ENCODE measurements at regions not wholly inside any gene's neighbourhood (a gene's known extent, or its start where the extent isn't known, plus 50 kb on each side); places are given as distances from the start of the nearest gene placed in this dataset.

DNA sequence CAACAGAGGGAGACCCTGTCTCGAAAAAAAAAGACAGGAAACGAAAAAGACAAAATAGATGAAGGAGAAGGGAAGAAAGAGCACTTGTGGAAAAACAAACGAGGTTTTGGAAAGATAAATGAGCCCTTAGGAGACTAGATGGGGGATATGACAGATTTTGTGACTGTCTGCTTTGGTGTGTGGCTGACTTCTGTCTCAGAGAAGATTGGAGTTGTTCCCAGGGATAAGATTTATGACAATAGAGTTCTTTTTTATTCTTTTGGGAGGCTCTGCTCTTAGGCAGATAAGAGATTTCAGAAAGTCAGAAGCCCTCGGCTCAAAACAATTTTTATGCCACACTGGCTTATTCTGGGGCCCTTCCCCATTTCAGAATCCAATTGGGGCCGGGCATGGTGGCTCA is 73.9 kb upstream of the ATF7IP2 start:
- TF ChIP-seq, protein P1, sequence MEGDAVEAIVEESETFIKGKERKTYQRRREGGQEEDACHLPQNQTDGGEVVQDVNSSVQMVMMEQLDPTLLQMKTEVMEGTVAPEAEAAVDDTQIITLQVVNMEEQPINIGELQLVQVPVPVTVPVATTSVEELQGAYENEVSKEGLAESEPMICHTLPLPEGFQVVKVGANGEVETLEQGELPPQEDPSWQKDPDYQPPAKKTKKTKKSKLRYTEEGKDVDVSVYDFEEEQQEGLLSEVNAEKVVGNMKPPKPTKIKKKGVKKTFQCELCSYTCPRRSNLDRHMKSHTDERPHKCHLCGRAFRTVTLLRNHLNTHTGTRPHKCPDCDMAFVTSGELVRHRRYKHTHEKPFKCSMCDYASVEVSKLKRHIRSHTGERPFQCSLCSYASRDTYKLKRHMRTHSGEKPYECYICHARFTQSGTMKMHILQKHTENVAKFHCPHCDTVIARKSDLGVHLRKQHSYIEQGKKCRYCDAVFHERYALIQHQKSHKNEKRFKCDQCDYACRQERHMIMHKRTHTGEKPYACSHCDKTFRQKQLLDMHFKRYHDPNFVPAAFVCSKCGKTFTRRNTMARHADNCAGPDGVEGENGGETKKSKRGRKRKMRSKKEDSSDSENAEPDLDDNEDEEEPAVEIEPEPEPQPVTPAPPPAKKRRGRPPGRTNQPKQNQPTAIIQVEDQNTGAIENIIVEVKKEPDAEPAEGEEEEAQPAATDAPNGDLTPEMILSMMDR (IDR thresholded peaks at IDR 0.05; ENCODE audit: insufficient read depth, low read length), result no peak
- no peak for TF ChIP-seq GABPA (IDR thresholded peaks at IDR 0.05; ENCODE audit: low read depth)
- no peak for TF ChIP-seq POLR2AphosphoS5 (IDR thresholded peaks at IDR 0.05; ENCODE audit: low read depth)
- TF ChIP-seq SPI1 (IDR thresholded peaks at IDR 0.05; ENCODE audit: borderline replicate concordance, low read depth), result no peak
- TF ChIP-seq, protein P2, sequence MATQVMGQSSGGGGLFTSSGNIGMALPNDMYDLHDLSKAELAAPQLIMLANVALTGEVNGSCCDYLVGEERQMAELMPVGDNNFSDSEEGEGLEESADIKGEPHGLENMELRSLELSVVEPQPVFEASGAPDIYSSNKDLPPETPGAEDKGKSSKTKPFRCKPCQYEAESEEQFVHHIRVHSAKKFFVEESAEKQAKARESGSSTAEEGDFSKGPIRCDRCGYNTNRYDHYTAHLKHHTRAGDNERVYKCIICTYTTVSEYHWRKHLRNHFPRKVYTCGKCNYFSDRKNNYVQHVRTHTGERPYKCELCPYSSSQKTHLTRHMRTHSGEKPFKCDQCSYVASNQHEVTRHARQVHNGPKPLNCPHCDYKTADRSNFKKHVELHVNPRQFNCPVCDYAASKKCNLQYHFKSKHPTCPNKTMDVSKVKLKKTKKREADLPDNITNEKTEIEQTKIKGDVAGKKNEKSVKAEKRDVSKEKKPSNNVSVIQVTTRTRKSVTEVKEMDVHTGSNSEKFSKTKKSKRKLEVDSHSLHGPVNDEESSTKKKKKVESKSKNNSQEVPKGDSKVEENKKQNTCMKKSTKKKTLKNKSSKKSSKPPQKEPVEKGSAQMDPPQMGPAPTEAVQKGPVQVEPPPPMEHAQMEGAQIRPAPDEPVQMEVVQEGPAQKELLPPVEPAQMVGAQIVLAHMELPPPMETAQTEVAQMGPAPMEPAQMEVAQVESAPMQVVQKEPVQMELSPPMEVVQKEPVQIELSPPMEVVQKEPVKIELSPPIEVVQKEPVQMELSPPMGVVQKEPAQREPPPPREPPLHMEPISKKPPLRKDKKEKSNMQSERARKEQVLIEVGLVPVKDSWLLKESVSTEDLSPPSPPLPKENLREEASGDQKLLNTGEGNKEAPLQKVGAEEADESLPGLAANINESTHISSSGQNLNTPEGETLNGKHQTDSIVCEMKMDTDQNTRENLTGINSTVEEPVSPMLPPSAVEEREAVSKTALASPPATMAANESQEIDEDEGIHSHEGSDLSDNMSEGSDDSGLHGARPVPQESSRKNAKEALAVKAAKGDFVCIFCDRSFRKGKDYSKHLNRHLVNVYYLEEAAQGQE (IDR thresholded peaks at IDR 0.05; ENCODE audit: insufficient replicate concordance, low read depth), result no peak
- no peak for DNase-seq (ENCODE audit: low read depth in 1 of 2, low spot score in 1 of 2)
- Histone ChIP-seq H3K4me3 (replicated peaks; ENCODE audit: insufficient read depth, low read length) (no peak overlapping the region), H3K27ac (replicated peaks) (no peak overlapping the region), H3K27me3 (ENCODE audit: insufficient read depth, poor library complexity, severe bottlenecking) (no peaks in the 10 kb centered on the region)

DNA sequence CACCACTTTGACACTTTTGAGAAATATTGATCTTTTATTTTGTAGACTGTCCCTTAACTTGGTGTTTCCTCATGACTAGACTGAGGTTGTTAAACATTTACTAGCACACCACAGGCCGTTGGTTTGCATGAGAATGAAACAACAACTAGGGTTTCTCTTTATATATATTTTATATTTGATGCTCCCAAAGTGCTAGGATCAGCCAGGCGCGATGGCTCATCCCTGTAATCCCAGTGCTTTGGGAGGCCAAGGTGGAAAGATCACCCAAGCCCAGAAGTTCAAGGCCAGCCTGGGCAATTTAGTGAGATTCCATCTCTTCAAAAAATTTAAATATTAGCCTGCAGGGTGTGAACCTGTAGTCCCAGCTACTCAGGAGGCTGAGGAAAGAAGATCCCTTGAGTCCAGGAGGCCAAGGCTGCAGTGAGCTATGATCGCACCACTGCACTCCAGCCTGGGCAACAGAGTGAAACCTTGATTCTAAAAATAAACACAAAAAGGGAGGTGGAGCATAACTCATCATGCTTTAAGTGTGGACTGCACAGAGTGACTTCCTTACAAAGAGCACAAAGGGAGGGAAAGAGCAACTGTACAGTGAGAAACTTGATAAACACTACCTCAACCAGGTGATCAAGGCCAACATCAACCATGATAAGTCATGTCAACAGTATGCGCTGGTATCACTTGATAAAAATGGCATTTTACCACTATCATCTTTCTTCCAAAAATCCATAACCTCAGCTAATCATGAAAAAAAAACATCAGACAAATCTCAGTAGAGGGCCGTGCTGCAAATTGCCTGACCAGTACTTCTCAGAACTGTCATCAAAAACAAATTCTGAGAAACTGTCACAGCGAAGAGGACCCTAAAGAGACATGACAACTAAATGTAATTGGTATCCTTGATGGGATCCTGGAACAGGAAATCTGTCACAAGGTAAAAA is 72.8 kb upstream of the ATF7IP2 start:
- no peak overlapping the region for H3K27ac ChIP-seq (replicated peaks)
- H3K4me3 ChIP-seq (replicated peaks; ENCODE audit: insufficient read depth, low read length), result no peak overlapping the region

GRCh38 chr16:10314317-10314716 is 71.5 kb upstream of the ATF7IP2 start:
- TF ChIP-seq SPI1 (IDR thresholded peaks at IDR 0.05; ENCODE audit: borderline replicate concordance, low read depth) (no peak), GABPA (IDR thresholded peaks at IDR 0.05; ENCODE audit: low read depth) (no peak), POLR2AphosphoS5 (IDR thresholded peaks at IDR 0.05; ENCODE audit: low read depth) (no peak)
- TF ChIP-seq, protein P2 (IDR thresholded peaks at IDR 0.05; ENCODE audit: insufficient replicate concordance, low read depth), result no peak
- TF ChIP-seq, protein P1 (IDR thresholded peaks at IDR 0.05; ENCODE audit: insufficient read depth, low read length), result no peak
- Histone ChIP-seq H3K27me3 (ENCODE audit: insufficient read depth, poor library complexity, severe bottlenecking) (no peaks in the 10 kb centered on the region), H3K4me3 (replicated peaks; ENCODE audit: insufficient read depth, low read length) (no peak overlapping the region), H3K27ac (replicated peaks) (no peak overlapping the region)
- no peak for DNase-seq (ENCODE audit: low read depth in 1 of 2, low spot score in 1 of 2)

More for the DNA sequence above, 72.8 kb upstream of the ATF7IP2 start:
- TF ChIP-seq SPI1 (IDR thresholded peaks at IDR 0.05; ENCODE audit: borderline replicate concordance, low read depth) (no peak), POLR2AphosphoS5 (IDR thresholded peaks at IDR 0.05; ENCODE audit: low read depth) (no peak), GABPA (IDR thresholded peaks at IDR 0.05; ENCODE audit: low read depth) (no peak)
- TF ChIP-seq, protein P1 (IDR thresholded peaks at IDR 0.05; ENCODE audit: insufficient read depth, low read length), result no peak
- TF ChIP-seq, protein P2 (IDR thresholded peaks at IDR 0.05; ENCODE audit: insufficient replicate concordance, low read depth), result no peak
- DNase-seq (ENCODE audit: low read depth in 1 of 2, low spot score in 1 of 2), result no peak
- no peaks in the 10 kb centered on the region for H3K27me3 ChIP-seq (ENCODE audit: insufficient read depth, poor library complexity, severe bottlenecking)
